ENCODE measurements at regions not wholly inside any gene's neighbourhood (a gene's known extent, or its start where the extent isn't known, plus 50 kb on each side); places are given as distances from the start of the nearest gene placed in this dataset.

DNA sequence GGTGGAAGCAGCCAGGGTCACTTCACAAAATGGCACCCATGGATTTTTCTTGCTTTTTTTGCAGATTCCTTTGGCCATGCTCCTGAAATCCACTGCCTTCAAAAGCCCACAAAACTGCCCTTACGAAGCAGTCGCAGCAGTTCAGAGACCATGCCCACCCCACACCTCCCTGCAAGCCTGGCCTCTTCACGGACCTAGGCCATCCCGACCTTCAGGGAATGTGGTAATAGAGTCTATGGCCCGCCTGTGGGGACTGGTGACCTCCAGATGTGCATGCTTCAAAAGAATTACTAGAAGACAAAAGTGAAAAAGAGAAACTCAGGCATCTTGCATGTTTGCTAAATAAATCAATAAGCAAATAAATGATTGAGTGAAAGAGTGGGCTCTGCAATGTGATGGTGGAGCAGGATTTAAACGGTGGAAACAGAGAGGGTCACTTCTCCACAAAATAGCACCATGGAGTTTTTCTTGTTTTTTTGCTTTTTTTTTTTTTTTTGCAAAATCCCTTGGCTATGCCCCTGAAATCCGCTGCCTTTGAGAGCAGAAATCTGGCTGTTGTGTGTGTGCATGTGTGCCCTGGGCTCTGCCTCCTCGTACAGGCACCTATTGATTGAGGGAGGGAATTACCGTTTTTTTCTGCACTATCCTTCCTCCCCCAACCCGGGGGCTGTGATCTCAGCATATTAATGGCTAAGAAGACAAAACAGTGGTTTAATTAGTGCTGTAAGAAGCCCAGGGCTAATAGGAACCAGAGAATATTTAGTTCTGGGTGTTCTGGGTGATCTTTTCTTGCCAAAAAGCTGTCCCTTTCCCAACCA, 107.4 kb downstream of the PXDC1 start:
- no peak for DNase-seq (ENCODE audit: low read depth, low spot score)

DNA sequence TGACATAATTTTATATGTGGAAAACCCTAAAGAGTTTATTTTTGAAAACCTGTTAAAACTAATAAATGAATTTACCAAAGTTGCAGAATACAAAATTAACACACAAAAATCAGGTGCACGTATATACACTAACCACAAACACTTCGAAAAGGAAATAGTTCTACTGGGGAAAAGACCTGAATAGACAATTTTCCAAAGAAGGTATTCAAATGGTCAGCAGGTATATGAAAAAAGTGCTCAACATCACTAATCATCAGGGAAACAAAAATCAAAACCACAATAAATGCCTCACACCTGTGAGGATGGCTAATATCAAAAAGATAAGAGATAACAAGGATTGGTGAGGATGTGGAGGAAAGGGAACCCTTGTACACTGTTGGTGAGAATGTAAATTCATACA, 110.6 kb downstream of the PXDC1 start:
- DNase-seq (ENCODE audit: low read depth, low spot score), result no peak

DNA sequence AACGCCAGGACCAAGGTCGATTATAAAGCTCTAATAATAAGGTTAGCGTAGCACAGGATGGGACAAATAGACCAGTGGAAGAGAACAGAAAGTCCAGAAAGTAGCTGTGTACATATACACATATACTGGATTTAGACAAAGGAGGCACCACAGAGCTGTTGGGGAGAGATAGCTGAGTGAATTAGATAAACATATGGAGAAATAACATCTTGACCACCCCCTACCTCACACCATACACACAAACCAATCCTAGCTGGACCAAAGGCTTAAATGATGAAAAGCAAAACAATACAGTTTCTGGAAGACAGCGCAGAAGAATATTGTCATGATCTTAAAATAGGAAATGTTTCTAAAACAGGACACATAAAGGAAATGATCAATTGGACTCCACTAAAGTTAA, 112.9 kb downstream of the PXDC1 start:
- DNase-seq (ENCODE audit: low read depth, low spot score), result no peak

DNA sequence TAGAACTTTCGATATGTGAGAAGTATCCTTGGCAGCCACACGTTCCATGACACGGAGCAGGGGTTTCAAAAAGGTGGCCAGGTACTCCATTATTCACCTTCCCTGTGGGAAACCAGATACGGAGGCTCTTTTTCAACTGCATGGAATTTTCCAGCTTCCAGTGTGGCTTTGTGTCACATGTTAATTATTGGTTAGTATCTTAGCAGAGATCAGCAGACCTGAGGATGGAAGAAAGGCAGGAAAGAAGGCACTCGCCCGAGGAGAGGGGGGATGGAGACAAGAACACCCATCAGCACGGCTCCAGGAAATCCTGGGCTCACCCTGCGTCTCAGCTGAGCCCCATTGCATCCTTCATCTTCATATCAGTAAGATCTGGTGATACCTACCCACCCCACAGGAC, 115.5 kb downstream of the PXDC1 start:
- DNase-seq (ENCODE audit: low read depth, low spot score), result no peak

DNA sequence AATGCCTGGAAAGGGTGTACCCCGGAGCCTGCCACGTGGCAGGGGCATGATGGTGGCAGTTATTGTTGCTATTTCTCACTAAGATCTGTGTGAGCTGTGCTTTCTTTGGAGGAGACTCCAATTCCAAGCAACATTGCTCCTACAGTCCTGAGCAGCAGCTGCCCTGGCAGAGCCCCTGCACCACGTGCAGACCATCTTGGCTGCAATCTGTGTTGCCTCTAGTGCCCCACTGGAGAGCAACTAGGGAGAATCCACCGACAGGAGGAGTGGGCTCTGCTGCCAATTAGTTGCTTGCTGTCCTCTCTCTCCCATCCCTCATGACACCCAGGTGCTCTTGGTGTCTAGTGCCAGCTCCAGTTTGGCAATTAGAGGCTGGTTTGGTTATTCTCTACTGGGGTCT, 116.0 kb downstream of the PXDC1 start:
- DNase-seq (ENCODE audit: low read depth, low spot score), result no peak

DNA sequence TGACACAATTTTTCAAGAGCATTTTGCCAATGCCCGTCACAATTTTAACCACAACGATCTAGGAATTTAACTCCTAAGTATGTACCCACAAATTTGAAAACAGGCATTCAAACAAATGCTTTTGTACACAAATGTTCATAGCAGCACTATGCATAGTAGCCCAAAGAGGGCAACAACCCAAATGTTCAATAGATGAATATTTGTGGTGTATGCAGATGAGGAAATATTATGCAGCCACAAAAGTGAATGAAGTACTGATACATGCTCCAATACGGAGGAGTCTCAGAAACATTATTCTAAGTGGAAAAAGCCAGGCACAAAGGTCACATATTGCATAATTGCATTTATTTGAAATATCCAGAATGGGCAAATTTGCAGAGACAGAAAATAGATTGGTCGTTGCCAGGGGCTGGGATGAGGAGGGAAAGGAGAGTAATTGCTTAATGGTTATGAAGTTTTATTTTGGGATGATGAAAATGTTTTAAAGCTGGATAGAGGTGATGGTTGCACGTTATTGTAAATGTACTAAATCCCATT, 117.2 kb downstream of the PXDC1 start:
- DNase-seq (ENCODE audit: low read depth, low spot score), result no peak

DNA sequence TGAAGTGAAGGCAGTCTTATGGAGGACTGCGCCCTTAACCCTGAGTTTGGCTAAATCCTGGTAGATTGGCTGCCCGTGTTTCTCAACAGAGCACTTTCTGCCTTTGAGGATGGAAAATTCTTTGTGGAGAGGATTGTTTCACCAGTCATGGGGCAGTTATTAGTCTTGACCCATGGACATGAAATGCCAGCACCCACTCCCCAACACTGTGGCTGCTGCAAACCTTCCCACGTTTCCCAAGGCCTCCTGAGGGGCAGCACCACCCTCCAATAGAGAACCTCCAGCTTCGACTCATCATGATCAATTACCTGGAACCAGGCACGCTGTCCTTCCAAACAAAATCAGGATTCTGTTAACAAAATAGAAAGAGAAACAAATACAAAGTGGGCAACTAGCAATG, 117.8 kb downstream of the PXDC1 start:
- no peak for DNase-seq (ENCODE audit: low read depth, low spot score)

DNA sequence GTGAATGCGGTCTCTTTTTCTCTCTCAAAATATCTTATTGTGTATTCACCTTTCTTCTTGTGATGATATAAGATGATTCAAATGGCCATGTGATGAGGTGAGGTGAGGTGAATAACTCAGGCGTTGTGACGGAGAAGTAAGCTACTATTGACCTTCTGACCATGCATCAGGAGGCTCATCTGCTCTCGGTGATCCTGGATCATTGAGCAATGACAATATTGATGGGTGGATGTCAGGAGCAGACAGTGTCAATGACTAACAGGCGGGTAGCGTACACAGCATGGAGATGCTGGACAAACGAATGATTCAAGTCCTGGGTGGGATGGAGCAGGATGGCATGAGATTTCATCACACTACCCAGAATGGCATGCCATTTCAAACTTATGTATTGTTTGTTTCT, 119.6 kb downstream of the PXDC1 start:
- no peak for DNase-seq (ENCODE audit: low read depth, low spot score)

DNA sequence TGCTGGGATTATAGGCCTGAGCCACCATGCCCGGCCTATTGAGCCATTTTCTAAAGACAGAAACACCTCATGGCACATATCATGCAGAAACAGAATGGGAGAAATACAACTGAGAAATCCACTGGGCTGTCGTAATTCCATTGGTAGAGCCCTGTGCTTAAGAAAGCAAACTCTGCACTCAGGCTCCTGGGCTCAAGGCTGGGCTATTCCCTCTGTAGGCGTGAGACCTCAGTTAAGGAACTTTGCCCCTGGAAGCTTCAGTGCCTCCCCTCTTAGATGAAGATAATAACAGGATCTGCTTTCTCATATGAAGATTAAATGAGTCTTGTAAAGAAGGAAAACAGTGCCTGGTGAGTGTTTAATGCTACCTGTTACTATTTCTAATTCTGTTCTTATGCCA, 120.3 kb downstream of the PXDC1 start:
- DNase-seq (ENCODE audit: low read depth, low spot score), result no peak

DNA sequence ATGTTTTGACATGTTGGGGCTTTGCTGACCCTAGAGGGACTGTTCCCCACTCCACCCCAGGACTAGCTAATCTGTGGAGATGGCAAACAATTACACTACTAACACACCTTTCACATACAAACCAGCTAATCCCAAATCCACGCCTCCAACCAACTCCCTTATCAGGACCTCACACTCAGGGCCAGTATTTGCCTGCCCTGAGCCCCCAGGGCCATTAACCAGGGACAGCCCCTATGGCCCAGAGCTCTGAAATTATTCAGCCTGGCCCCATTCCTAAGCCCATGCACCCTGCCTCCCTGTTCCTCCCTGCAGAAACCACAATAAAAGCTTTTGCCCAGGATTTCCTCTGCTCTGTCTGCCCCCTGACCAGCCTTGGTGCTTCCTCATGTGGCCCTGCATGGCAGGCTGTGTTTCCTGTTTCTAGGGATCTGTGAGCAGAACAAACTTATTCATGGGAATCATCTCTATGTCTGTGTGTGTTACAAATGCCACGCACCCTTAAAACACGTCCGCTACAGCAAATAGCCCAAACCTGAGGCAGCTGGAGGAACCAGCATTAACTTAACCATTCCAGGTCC, 121.2 kb downstream of the PXDC1 start:
- no peak for DNase-seq (ENCODE audit: low read depth, low spot score)

DNA sequence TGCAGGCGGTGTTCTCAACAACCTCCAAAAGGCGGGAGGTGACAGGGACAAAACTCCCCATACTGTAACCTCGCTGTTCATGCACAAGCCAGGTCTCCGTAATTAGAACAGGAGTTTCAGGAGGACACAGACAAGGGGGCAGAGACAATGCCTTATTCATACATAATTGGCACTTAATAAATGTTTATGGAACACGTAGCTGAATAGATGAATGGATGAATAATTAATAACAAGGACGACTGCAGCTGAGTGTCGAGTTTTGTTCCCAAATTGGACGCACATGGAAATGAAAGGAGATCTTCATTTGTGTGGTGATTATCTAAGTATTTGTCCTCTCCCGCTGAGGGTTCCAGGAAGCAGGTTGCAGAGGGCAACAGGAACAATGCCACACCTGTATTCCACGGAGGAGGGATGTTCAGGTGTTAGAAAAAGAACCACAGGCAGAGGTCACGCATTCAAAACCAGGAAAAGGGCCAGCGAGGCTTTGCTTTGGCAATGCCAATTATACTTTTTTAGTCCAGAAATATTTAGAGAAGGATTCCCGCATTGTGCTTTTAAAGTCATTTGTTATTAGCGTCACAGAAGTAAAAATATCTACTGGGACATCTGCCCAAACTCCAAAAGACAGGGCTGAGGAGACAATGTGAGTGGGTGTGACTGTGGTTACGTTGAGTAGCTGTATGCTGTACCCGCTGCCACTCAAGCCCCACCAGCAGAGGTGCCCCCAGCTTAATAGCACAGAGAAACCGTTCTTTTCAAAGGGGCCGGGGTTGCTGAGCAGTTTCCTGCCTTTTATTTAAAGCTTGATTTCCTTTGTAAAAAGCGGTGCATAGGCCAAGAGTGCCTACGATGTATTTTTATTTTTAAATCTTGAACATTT, 123.3 kb downstream of the PXDC1 start:
- DNase-seq (ENCODE audit: low read depth, low spot score), result no peak

DNA sequence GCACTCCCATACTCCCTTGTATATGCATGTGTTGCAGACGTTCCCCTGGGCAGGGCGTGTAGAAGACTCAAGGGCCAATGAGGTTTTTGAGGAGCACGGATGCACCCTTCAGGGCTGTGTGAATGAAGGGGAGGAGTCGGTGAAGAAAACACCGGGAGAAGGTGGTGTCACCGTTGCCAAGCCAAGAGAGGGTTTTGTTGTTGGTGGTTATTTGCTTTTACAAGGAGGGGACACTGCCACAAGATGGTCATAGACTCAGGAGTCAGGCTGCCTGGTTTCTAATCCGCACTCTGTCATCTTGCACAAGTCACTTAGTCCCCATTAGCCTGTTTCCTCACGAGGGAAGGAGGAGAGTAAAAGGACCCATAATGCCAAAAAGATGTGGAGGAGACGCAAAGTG, 124.0 kb downstream of the PXDC1 start:
- DNase-seq (ENCODE audit: low read depth, low spot score), result no peak

DNA sequence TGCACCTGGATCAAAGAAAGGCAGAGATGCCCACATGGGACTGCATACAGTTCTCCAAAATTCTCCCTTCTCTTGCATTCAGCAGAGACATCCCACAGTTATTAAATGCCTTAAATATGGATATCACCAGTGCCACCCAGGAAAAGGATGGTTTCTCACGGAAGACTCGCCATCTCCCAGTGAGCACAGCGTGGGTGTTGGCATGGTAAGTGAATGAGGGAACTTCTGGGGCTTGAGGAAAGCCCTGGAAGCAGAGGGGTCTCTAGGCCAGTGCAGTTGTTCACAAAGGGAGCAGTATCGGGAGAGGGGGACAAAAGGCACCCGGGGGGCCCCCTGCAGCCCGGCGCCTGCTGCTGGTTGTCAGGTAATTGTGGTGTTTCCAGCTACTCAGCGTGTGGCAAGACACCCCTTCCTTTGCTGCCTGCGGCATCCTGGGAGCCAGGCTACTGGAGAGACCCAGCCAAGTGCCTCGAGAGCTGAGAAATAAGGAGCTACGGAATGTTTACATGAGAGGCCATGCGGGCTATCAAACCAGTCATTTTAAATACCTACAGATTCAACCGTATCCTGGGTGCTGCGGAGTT, 125.4 kb downstream of the PXDC1 start:
- no peak for DNase-seq (ENCODE audit: low read depth, low spot score)

DNA sequence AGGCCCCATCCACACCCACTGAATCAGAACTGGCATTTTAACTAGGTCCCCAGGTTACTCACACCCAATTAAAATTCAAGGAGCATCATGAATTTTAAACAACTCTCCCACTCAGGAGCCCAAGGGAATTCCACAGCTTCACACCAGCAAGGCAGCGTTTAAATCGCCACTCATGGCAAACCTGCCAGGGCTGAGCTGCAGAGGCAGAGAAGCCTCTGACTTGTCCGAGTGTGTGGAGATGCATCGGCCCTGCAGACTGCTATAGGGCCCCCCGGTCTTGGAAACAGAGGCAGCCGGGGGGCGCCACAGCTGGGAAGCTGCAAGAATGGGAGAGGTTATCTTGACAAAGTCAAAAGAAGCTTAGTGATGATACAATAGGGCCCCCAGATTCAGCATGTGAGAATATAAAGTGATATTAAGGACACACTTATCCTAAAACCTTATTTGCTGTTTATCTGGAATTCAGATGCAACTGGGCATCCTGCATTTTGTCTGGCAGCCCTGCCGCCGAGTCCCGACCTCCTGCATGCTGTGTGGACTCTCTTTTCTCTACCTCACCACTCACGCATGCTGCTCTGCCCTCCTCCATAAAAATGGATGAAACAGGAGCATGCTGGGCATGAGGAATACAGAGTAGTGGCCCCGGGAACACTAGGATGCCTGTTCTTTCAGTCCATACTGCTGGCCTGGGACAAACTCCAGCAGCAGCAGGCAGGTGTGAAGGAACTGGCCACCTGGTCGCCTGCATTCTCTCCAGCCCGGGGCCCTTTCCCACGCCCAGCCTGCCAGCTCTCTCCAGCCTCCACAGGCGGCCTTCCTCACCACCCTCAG, 126.1 kb downstream of the PXDC1 start:
- DNase-seq (ENCODE audit: low read depth, low spot score), result no peak

DNA sequence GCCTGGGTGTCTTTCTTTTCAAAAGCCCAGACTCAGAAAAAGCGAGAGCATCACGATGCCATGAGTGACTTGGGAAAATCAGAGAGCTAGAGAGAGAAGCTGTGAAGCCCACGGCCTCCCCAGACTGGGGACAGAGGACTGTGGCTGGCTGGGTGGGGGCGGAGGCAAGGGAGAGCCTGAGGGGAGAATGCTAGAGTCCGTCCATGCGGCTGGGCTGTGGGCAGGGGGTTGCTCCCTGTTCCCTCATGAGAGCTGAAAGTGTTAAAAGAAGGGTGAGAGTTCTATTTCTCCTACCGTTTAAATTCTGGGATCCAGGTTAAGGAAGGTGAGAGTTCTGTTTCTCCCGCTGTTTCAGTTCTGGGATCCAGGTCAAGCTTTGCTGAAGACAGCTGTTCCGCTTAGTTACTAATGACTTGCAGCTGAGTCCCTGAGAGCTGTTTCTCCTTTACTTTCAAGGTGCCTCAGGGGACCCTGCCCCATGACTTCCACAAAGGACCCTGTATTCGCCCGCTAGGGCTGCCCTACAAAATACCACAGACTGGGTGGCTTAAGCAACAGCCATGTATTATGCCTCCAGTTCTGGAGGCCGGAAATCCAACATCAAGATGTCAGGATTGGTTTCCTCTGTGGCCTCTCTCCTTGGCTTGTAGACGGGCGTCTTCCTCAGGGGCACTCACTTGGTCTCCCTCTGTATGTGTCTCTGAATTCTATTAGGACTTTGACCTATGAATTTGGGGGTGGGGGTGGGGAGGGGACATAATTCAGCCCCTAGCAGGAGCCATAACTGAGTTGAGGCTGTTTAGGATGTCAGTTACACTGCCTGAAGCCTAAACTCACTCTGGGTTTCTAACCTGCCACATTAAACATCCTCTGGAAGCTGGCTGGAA, 127.0 kb downstream of the PXDC1 start:
- no peak for DNase-seq (ENCODE audit: low read depth, low spot score)

DNA sequence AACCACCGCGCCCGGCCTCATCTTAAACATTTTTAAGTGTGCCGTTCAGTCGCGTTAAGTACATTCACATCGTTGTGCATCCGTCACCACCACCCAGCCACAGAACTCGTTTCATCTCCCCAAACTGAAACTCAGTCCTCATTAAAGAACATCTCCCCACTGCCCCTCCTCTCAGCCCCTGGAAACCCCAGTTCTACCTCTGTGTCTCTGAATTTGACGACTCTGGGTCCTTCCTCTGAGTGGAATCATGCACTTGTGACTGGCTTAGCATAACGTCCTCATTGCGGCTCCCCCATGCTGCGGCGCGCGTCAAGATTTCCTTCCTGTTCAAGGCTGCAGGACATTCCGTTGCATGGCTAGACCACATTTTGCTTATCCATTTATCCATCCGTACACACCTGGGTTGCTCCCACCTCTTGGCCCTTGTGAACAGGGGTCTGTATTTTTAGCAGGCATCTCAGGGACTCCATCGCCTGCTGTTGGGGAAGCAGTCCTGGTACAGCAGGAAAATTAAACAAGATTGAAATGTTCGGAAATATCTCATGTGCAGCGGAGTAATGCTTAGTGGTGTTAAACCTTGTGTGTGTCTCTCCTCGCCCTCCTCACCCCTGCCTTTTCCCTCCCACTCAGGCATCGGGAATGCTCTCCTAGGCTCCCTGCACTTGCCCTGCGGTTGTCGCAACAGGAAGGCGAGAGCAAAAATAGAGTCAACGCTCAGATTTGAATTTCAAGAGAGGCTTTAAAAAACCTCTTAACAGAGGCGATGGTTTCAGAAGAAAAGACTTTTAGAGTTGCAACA, 127.9 kb downstream of the PXDC1 start:
- no peak for DNase-seq (ENCODE audit: low read depth, low spot score)

DNA sequence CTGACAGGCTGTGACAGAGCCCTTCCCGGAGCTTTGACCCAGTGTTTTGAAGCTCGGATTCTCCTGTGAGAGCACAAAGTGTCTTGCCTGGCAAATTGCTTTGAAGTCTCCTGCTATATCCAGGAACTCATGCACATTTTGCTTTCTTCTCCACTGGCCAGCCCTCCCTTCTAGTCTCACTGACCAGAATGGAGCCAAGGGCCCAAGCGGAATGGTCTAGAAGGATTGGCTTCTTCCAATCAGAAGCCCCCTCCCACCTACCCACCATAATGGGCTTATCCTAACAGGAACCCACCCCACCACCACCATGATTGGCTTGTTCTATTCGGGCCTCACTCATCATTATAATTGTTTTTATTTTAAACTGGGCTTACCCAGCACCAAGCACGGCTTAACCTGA, 130.1 kb downstream of the PXDC1 start:
- DNase-seq (ENCODE audit: low read depth, low spot score), result no peak

DNA sequence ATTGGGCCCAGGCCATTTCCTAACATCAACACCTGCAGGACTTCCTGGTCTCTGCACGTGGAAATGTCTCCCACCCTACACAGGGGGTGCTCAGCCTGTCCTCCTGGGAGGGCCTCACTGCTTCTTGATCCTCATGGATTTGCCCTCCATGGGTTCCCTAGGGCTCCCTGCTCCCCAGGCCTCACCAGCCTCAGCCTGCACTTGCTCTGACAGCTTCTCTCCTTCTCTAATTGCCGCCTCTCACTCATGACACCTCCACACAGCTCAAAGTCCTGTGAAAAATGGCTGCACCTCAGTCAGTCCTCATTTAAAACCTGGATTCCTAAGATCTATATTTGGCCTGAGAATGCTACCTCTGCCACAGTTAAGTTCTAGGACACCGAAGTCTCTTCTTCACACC, 130.6 kb downstream of the PXDC1 start:
- no peak for DNase-seq (ENCODE audit: low read depth, low spot score)

DNA sequence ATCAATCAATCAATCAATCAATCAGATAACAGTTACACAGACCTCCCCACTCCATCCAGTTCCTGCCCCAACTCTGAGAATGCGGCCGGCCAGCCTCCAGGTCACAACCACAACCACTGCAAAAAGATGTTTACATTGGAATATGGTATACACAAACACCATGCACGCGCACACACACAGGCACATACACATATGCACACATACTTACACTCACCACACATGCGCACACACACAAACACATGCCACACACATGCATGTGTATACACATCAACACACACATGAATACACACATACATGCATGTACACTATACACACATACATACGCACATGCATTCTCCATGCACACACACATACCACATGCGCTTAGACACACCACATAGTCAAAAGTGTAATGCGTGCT, 131.1 kb downstream of the PXDC1 start:
- DNase-seq (ENCODE audit: low read depth, low spot score), result no peak
